HG03060 (cell line): ENCODE measurements at regions not wholly inside any gene's neighbourhood (a gene's known extent, or its start where the extent isn't known, plus 50 kb on each side); places are given as distances from the start of the nearest gene placed in this dataset.
"Not testable (repeated sequence)": the region's sequence is repeated elsewhere in the genome, so short reads cannot be mapped to it uniquely, and the experiment has no call there.

Experiments used
- ATAC-seq: cut with Tn5 transposase; IDR thresholded peaks from one replicate; pipeline ENCODE4 v1.9.1; 2021; ENCODE audit warnings: low read depth, moderate number of reproducible peaks; ENCODE audit not compliant: unreplicated experiment

GRCh38 chr14:59130462-59130861 is 58.0 kb upstream of the DAAM1 start:
- no peak for ATAC-seq

- no peak for ATAC-seq
Observed at GRCh38 chr14:59131938-59132795, 56.3 kb upstream of the DAAM1 start.

- ATAC-seq = no peak
Observed at GRCh38 chr14:59132796-59133494, 55.5 kb upstream of the DAAM1 start.

- ATAC-seq = no peak
Observed at GRCh38 chr14:59133709-59134108, 54.8 kb upstream of the DAAM1 start.

- ATAC-seq = no peak
Observed at GRCh38 chr14:59134307-59134706, 54.2 kb upstream of the DAAM1 start.

GRCh38 chr14:59137256-59137655 is 51.2 kb upstream of the DAAM1 start:
- no peak for ATAC-seq

GRCh38 chr14:59138576-59138975 is 49.9 kb upstream of the DAAM1 start:
- ATAC-seq = not testable (repeated sequence)
